Panc1 (cell line): ENCODE measurements at regions not wholly inside any gene's neighbourhood (a gene's known extent, or its start where the extent isn't known, plus 50 kb on each side); places are given as distances from the start of the nearest gene placed in this dataset.

Experiments used
- ATAC-seq: fragments of 200-7000 bp; cut with Tn5 transposase; 2 replicates; pipeline ENCODE4 v1.9.1; 2020; ENCODE audit warnings: mild to moderate bottlenecking, moderate library complexity
- BruUV-seq: library from RNA; stranded (reverse); fragments of 400-500 nt; replicated peaks from 2 replicates; lab custom pipeline; 2021; lab: Mats Ljungman, UMichigan
- CTCF ChIA-PET: fragments of 300-600 bp; sonication (Branson Sonifier 250); formaldehyde crosslinking; loops from one replicate; lab custom pipeline; 2022; ENCODE audit warnings: antibody characterized with exemption; lab: Charles Lee
- POLR2A ChIA-PET: fragments of 300-600 bp; sonication (Branson Sonifier 250); formaldehyde crosslinking; loops from one replicate; lab custom pipeline; 2022; ENCODE audit warnings: antibody characterized with exemption; lab: Charles Lee
- DNase-seq: peaks from one replicate; pipeline ENCODE4 v3.0.0-alpha.2; 2010; ENCODE audit warnings: low read depth, low spot score
- H3K27ac ChIP-seq: 2 replicates; pipeline ENCODE4 v1.5.1; 2011; ENCODE audit warnings: mild to moderate bottlenecking, low read length, inconsistent platforms
- H3K27me3 ChIP-seq: fragments of 200-500 bp; sonication (Bioruptor generic); 2 replicates; pipeline ENCODE4 v1.6.0; 2014; ENCODE audit warnings: low read length, inconsistent platforms; ENCODE audit not compliant: control insufficient read depth, insufficient read depth
- H3K36me3 ChIP-seq: fragments of 200-500 bp; sonication (Bioruptor generic); 2 replicates; pipeline ENCODE4 v1.5.1; 2014; ENCODE audit warnings: inconsistent platforms, mild to moderate bottlenecking, low read length, moderate library complexity; ENCODE audit not compliant: control insufficient read depth, insufficient read depth
- H3K4me1 ChIP-seq: 2 replicates; pipeline ENCODE4 v1.5.1; 2011; ENCODE audit warnings: inconsistent platforms, mild to moderate bottlenecking, low read length, moderate library complexity; ENCODE audit not compliant: control insufficient read depth, insufficient read depth
- H3K4me3 ChIP-seq, 2 experiments: 2 replicates each; pipeline ENCODE4 v1.5.1; 2011 to 2012; ENCODE audit warnings: low read depth in 2 of 2, low read length in 2 of 2, mild to moderate bottlenecking in 2 of 2, inconsistent platforms in 1 of 2, moderate library complexity in 1 of 2
- H3K9me3 ChIP-seq: fragments of 200-500 bp; sonication (Bioruptor generic); 2 replicates; pipeline ENCODE4 v1.5.1; 2014; ENCODE audit warnings: low read depth, mild to moderate bottlenecking, inconsistent platforms, low read length, moderate library complexity; ENCODE audit not compliant: control insufficient read depth, insufficient read depth
- CTCF ChIP-seq: fragments of 450-650 bp; IDR thresholded peaks from 2 replicates; pipeline ENCODE4 v1.5.1; 2017; ENCODE audit warnings: mild to moderate bottlenecking
- POLR2AphosphoS5 ChIP-seq: IDR thresholded peaks from 2 replicates; pipeline ENCODE4 v1.6.1; 2012; ENCODE audit warnings: mild to moderate bottlenecking, low read depth, low read length, moderate library complexity
- REST ChIP-seq, 2 experiments: IDR thresholded peaks; 2 replicates each; pipeline ENCODE4 v1.6.1; 2011 to 2012; ENCODE audit warnings: low read depth in 2 of 2, control low read depth in 1 of 2, low read length in 1 of 2, mild to moderate bottlenecking in 1 of 2, moderate library complexity in 1 of 2; ENCODE audit not compliant: insufficient read depth in 1 of 2
- SIN3A ChIP-seq: IDR thresholded peaks from 2 replicates; pipeline ENCODE4 v1.6.1; 2012; ENCODE audit warnings: low read depth, mild to moderate bottlenecking, low read length, moderate library complexity, borderline replicate concordance; ENCODE audit not compliant: insufficient read depth
- TCF7L2 ChIP-seq: IDR thresholded peaks from 2 replicates; pipeline ENCODE4 v1.6.1; 2011; ENCODE audit warnings: mild to moderate bottlenecking, low read depth, low read length, inconsistent platforms
- in situ Hi-C: cut with HindIII; loops from 2 replicates; pipeline ENCODE4 v1.10.0; 2016; ENCODE audit warnings: low sequenced_read_pairs, low pct_unique_long_range_greater_than_20kb
- intact Hi-C: fragments of 100-400 bp; cut with micrococcal nuclease; formaldehyde crosslinking; loops from one replicate; pipeline ENCODE4 v1.10.0; 2022; ENCODE audit not compliant: unreplicated experiment

GRCh38 chr6:19562468-19562867 is 274.7 kb upstream of the ID4 start:
- no peak overlapping the region for H3K27ac ChIP-seq
- ATAC-seq (no peak), DNase-seq (no peak)
- H3K4me3 ChIP-seq = no peak overlapping the region
- H3K36me3 ChIP-seq = no peaks in the 10 kb centered on the region
- POLR2A ChIA-PET = no interaction called here
- H3K4me1 ChIP-seq = no peaks in the 10 kb centered on the region
- in situ Hi-C loops (no loop called here), intact Hi-C loops (no loop called here)
- TF ChIP-seq POLR2AphosphoS5 (no peak), TCF7L2 (no peak), REST (IDR thresholded peaks at IDR 0.05; ENCODE audit: insufficient read depth in 1 of 2, low read depth in 2 of 2, low read length in 1 of 2) (no peak), CTCF (no peak), SIN3A (no peak)
- no peaks in the 10 kb centered on the region for H3K27me3 ChIP-seq
- no TSS peak for BruUV-seq
- CTCF ChIA-PET = interaction anchor here (0.5 kb wide), 1 partner anchor 1972 kb away, joined by 8 read pairs; no protein-coding TSS in a partner anchor
- no peaks in the 10 kb centered on the region for H3K9me3 ChIP-seq

GRCh38 chr6:19569563-19569962 is 267.6 kb upstream of the ID4 start:
- no peaks in the 10 kb centered on the region for H3K4me1 ChIP-seq
- intact Hi-C loops = no loop called here
- ATAC-seq (no peak), DNase-seq (no peak)
- H3K36me3 ChIP-seq = no peaks in the 10 kb centered on the region
- ChIA-PET POLR2A (no interaction called here), CTCF (no interaction called here)
- H3K27ac ChIP-seq = no peak overlapping the region
- in situ Hi-C loops = no loop called here
- no TSS peak for BruUV-seq
- no peaks in the 10 kb centered on the region for H3K9me3 ChIP-seq
- H3K4me3 ChIP-seq = no peak overlapping the region
- no peaks in the 10 kb centered on the region for H3K27me3 ChIP-seq
- no peak for TF ChIP-seq SIN3A
- TF ChIP-seq POLR2AphosphoS5 = no peak
- TF ChIP-seq TCF7L2 = no peak

GRCh38 chr6:19571176-19571575 is 266.0 kb upstream of the ID4 start:
- Histone ChIP-seq H3K36me3 (no peaks in the 10 kb centered on the region), H3K9me3 (no peaks in the 10 kb centered on the region), H3K4me1 (no peaks in the 10 kb centered on the region), H3K27ac (no peak overlapping the region), H3K27me3 (no peaks in the 10 kb centered on the region), H3K4me3 (no peak overlapping the region)
- TF ChIP-seq POLR2AphosphoS5 (no peak), SIN3A (no peak), REST (IDR thresholded peaks at IDR 0.05; ENCODE audit: insufficient read depth in 1 of 2, low read depth in 2 of 2, low read length in 1 of 2) (no peak), TCF7L2 (no peak), CTCF (no peak)
- in situ Hi-C loops = no loop called here
- POLR2A ChIA-PET = no interaction called here
- no peak for DNase-seq
- no peak for ATAC-seq
- no TSS peak for BruUV-seq
- CTCF ChIA-PET = no interaction called here
- intact Hi-C loops = no loop called here
